ENCODE measurements at regions not wholly inside any gene's neighbourhood (a gene's known extent, or its start where the extent isn't known, plus 50 kb on each side); places are given as distances from the start of the nearest gene placed in this dataset.

- TF ChIP-seq GATA3 (IDR thresholded peaks at IDR 0.05; ENCODE audit: low read depth, low read length) = no peak
- no peak for TF ChIP-seq GATA2 (IDR thresholded peaks at IDR 0.05; ENCODE audit: low read depth, low read length)
These were observed 528.6 kb downstream of the ANKRD50 start for GRCh38 chr4:124183926-124184325.

Data from SH-SY5Y (cell line).